Activated naive CD8-positive, alpha-beta T cell treated with anti-CD3 and anti-CD28 coated beads, Interleukin-2, amount 10 ng/mL, durations not matched to agents 7 days and 5 days (primary cell): ENCODE measurements at regions not wholly inside any gene's neighbourhood (a gene's known extent, or its start where the extent isn't known, plus 50 kb on each side); places are given as distances from the start of the nearest gene placed in this dataset.

Source experiments
- ATAC-seq: fragments of 150-1000 bp; cut with Tn5 transposase; one replicate; pipeline ENCODE4 v1.10.0; 2021; ENCODE audit warnings: low read depth, moderate library complexity
- POLR2A ChIA-PET: fragments of 350-600 bp; sonication (Branson Sonifier 250); formaldehyde crosslinking; loops from one replicate; lab custom pipeline; 2021; ENCODE audit warnings: antibody characterized with exemption; lab: Charles Lee
- DNase-seq: peaks from one replicate; pipeline ENCODE4 v3.0.0; 2021
- H3K27ac Mint-ChIP-seq: one replicate; pipeline ENCODE4 v1.8.0; 2022; ENCODE audit warnings: mild to moderate bottlenecking, mixed read lengths
- H3K27me3 Mint-ChIP-seq: one replicate; pipeline ENCODE4 v1.8.0; 2022; ENCODE audit warnings: mild to moderate bottlenecking, moderate library complexity, mixed read lengths
- H3K36me3 Mint-ChIP-seq: one replicate; pipeline ENCODE4 v1.8.0; 2021; ENCODE audit warnings: mild to moderate bottlenecking, mixed read lengths
- H3K4me1 Mint-ChIP-seq: one replicate; pipeline ENCODE4 v1.8.0; 2021; ENCODE audit warnings: mixed read lengths
- H3K4me3 Mint-ChIP-seq: one replicate; pipeline ENCODE4 v1.8.0; 2022; ENCODE audit warnings: mild to moderate bottlenecking, moderate library complexity, mixed read lengths
- H3K9me3 Mint-ChIP-seq: one replicate; pipeline ENCODE4 v1.8.0; 2021; ENCODE audit warnings: mixed read lengths

DNA sequence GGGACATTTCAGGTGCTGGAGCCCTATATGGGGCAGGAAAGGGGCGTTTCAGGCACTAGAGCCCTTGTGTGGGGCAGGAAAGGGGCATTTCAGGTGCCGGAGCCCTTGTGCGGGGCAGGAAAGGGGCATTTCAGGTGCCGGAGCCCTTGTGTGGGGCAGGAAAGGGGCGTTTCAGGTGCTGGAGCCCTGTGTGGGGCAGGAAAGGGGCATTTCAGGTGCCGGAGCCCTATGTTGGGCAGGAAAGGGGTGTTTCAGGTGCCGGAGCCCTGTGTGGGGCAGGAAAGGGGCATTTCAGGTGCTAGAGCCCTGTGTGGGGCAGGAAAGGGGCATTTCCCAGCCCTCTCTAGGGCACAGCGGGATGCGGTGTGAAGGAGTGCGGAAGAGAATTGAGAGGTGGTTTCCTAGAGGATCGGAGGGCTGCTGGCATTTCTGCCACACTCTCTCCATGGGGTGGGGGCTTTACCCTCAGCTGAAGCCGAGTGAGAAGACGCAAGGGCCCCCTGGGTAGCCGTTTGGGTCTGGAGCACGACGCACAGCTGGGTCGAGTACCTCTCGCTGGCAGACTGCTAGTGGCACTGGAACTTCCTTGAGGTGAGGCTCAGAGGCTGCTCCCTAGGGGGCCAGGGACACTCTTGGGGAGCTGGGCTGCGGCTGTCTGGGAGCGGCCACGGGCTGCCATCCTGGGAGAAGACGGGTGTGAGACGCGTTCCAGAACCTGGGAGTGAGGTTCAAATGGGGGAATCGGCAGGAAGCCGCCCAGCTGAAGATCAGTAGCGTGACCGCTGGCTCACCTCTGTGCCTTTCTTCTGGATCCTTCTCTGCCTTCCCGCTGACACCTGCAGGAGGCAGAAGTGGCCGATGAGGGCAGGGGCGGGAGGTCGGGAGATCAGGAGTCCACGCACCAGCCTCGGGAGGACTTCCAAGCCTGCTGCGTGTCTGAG, 122.6 kb upstream of the IRX4 start:
- H3K27me3 Mint-ChIP-seq: no peaks in the 10 kb centered on the region
- H3K4me3 Mint-ChIP-seq: no peak overlapping the region
- POLR2A ChIA-PET: no interaction called here
- no peak overlapping the region for H3K27ac Mint-ChIP-seq
- DNase-seq (no peak), ATAC-seq (no peak)
- H3K4me1 Mint-ChIP-seq: no peaks in the 10 kb centered on the region
- H3K36me3 Mint-ChIP-seq: no peaks in the 10 kb centered on the region
- H3K9me3 Mint-ChIP-seq: no peaks in the 10 kb centered on the region

DNA sequence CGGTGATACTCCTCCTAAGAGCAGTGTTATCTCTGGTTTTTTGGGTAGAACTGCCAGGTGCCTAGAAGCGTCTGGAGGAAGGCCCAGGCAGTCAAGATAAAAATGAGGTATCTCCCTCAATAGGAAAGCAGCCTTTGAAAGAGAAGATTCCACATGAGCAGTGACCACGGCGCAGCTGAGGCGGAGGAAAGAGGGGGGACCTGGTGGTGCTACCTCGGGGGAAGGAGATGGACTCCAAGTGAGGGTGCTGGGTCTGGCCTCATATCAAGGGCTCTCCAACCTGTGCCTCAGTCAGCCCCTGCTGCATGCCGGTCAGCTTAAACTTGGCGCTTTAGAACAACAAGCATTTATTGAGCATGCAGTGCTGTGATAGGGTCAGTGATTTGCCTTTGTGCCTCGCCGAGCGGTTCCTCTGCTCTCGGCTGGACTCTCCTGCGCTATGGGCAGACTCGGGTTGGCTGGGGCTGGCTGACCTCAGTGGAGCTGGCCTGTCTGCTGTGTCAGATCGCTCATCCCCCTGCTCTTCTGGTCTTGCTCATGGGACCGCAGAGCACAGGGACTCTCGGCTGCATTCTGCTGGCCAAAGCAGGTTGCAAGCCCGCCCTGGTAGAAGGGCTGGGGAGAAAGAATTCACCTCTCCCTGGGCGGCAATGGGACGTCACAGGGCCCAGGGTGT, 121.1 kb upstream of the IRX4 start:
- Mint-ChIP-seq H3K27ac (no peak overlapping the region), H3K9me3 (no peaks in the 10 kb centered on the region), H3K27me3 (peaks cover 5% of the 10 kb centered on the region), H3K4me3 (no peak overlapping the region), H3K36me3 (no peaks in the 10 kb centered on the region), H3K4me1 (no peaks in the 10 kb centered on the region)
- POLR2A ChIA-PET: no interaction called here
- ATAC-seq (no peak), DNase-seq (no peak)

DNA sequence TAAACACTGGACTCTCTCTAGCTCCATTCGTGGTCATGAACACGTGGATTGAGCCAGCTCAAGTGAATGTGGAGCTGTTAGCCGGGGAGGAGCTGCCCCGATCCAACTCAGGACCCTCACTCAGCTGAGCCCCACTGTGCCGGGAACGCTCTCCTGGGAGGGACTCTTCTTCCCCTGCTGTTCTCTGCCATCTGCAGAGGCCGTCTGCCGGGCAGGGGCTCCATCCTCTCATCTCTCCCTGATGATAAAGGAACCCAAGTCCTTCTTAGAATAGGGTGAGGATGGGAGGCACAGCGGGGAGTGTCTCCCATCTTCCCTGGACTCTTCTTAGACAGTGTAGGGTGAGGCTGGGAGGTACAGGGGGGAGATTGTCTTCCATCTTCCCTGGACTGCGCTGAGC, 120.5 kb upstream of the IRX4 start:
- no peak for ATAC-seq
- peaks cover 7% of the 10 kb centered on the region for H3K27me3 Mint-ChIP-seq
- H3K4me1 Mint-ChIP-seq: no peaks in the 10 kb centered on the region
- no peak overlapping the region for H3K27ac Mint-ChIP-seq
- POLR2A ChIA-PET: no interaction called here
- no peak overlapping the region for H3K4me3 Mint-ChIP-seq
- no peaks in the 10 kb centered on the region for H3K36me3 Mint-ChIP-seq
- peaks cover 4% of the 10 kb centered on the region for H3K9me3 Mint-ChIP-seq
- no peak for DNase-seq

DNA sequence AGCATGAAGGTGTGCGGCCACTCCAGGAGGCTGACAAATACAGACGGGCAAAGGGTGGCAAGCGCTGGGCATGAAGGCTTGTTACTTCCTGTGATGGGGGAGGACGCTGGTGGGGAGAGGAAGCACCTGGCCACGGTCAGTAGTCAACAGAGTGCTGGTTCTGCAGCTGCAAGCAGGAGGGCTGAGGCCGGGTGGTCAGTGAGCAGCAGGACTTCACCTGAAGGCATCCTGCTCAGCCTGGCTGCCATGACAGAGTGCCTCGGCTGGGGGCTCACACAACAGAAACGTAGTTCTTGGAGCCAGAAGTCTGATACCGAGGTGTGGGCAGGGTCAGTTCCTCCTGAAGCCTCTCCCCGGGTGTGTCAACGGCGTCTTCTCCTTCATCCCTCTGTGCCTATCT, 118.6 kb upstream of the IRX4 start:
- no peak for DNase-seq
- H3K4me3 Mint-ChIP-seq: no peak overlapping the region
- H3K9me3 Mint-ChIP-seq: peaks cover 8% of the 10 kb centered on the region
- peaks cover 7% of the 10 kb centered on the region for H3K27me3 Mint-ChIP-seq
- POLR2A ChIA-PET: no interaction called here
- no peak overlapping the region for H3K27ac Mint-ChIP-seq
- no peaks in the 10 kb centered on the region for H3K36me3 Mint-ChIP-seq
- peaks cover 4% of the 10 kb centered on the region for H3K4me1 Mint-ChIP-seq
- no peak for ATAC-seq

DNA sequence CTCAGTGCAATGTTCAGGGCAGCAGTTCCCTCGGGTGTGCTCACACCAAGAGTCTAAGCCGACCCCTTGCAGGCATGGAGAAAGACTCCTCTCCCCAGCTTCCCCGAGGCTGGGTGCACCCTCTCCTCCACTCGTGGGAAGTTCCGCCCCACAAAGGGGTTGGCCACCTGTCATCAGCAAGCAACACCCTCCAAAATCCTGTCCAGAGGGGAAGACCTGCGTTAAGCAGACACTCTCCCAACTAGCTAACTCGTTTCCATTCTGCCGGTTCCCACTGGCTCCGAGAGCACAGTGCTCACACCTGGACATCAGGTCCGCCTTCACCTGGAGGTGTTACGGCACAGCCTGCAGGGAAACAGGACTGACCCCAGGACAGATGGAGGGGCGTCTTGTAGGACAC, 117.9 kb upstream of the IRX4 start:
- Mint-ChIP-seq H3K9me3 (peaks cover 8% of the 10 kb centered on the region), H3K36me3 (no peaks in the 10 kb centered on the region), H3K4me3 (no peak overlapping the region), H3K4me1 (peaks cover 4% of the 10 kb centered on the region), H3K27ac (no peak overlapping the region), H3K27me3 (peaks cover 7% of the 10 kb centered on the region)
- no peak for ATAC-seq
- POLR2A ChIA-PET: no interaction called here
- DNase-seq: no peak

DNA sequence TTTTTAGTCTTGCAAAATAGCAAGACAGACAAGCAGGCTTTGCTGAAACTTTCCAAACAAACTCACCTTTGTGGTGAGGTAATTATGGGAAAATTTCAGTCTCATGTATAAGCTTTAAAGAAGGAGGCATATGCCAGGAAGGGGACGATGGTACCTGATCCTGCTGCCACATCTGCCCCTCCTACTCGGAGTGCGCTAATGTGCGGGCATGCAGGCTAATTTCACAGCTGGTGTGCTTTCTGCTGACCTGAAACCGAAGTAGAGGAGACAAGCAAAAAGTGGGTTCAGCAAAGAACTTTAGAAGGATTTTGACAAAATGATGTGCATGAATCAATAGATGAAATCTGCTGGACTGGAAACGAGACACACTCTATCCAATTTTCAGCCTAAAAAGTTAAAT, 117.1 kb upstream of the IRX4 start:
- H3K4me3 Mint-ChIP-seq: no peak overlapping the region
- DNase-seq (no peak), ATAC-seq (no peak)
- POLR2A ChIA-PET: no interaction called here
- H3K4me1 Mint-ChIP-seq: peaks cover 4% of the 10 kb centered on the region
- H3K9me3 Mint-ChIP-seq: peaks cover 8% of the 10 kb centered on the region
- H3K36me3 Mint-ChIP-seq: no peaks in the 10 kb centered on the region
- no peak overlapping the region for H3K27ac Mint-ChIP-seq
- H3K27me3 Mint-ChIP-seq: peaks cover 7% of the 10 kb centered on the region

DNA sequence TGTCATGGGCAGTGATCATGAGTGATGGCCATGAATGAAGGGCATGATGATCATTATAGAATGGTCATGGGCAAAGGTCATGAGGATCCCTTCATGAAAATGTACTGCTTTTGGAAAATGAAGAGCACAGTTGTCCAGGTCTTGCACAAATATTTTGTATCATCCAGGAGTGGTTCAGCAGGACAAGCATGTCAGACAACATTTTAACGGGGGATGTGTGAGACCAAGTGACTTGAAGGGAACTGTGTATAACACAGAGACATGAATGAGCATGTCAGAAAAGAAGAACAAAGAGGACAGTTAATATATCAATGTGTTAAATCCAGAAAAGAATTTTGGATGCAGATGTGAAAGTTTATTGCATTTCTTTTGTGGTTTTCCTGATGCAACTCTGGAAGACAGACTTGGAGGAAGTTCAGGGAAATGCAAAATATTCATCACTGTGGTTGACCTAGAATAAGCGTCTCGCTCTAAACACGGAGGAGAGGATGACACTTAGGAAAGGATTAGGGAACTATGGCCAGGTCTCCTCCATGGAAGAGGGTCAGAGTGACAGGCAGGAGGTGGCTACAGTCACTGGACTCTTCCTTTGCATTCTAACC, 116.1 kb upstream of the IRX4 start:
- Mint-ChIP-seq H3K36me3 (no peaks in the 10 kb centered on the region), H3K9me3 (peaks cover 8% of the 10 kb centered on the region), H3K27ac (no peak overlapping the region), H3K4me1 (peaks cover 4% of the 10 kb centered on the region), H3K27me3 (peaks cover 7% of the 10 kb centered on the region), H3K4me3 (no peak overlapping the region)
- DNase-seq (no peak), ATAC-seq (no peak)
- POLR2A ChIA-PET: no interaction called here

DNA sequence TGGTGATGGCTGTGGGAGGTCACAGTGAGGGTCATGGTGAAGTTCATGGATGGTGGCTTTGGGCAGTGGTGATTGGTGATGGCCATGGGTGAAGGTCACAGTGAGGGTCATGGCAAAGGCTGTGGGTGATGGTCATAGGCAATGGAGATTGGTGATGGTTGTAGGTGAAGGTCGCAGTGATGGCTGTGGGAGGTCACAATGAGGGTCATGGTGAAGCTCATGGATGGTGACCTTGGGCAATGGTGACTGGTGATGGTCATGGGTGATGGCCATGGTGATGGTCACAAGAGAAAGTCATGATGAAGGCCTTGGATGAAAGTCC, 115.6 kb upstream of the IRX4 start:
- Mint-ChIP-seq H3K27ac (no peak overlapping the region), H3K27me3 (peaks cover 7% of the 10 kb centered on the region), H3K36me3 (no peaks in the 10 kb centered on the region), H3K9me3 (peaks cover 8% of the 10 kb centered on the region), H3K4me1 (peaks cover 4% of the 10 kb centered on the region), H3K4me3 (no peak overlapping the region)
- no peak for ATAC-seq
- POLR2A ChIA-PET: no interaction called here
- DNase-seq: no peak

DNA sequence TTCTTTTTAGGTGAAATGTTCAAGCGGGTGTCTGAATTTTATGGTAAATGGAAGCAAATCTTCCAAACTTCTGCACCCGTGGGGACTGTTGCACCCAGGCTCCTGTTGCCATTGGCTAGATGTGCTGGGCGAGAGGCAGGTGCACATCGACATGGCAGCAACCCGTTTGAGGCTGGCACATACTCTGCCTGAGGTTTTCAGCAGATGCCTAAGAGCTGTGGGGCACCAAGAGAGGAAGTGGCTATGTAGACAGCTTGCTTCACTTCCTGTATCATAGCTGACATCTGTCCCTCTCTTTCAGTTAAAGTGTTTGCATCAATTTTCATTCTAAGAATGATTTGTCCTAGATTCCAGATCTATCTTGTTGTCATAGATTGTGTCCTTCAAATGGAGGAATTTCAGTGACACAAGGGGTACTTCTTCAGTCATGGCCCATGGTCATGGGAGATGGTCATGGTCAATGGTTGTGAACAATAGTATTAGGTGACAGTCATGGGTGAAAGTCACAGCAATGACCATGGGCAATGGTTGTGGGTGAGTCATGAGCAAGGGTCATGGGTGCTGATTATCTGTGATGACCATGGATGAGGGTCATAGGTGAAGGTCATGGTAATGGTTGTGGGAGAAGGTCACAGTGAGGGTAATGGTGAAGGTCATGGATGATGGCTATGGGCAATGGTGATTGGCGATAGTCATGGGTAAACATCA, 115.1 kb upstream of the IRX4 start:
- ATAC-seq: no peak

DNA sequence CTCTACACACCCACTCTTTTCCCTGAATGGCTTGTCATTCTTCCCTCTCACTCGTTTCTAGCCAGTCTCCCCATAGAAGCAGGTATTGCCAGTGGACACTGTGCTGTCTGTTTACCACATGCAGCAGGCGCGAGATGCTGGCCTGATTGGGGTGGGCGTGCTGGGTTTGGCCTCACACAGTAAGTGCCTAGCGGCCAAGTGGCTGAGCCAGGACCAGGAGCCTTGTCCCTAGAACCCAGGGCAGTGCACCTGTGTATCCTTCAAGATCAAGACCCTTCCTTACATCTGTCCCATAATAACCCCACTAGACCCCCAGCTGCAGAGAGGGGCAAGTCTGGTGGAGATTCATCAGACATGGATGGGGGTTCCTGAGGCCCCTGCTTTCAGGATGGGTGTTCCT, 112.8 kb upstream of the IRX4 start:
- ATAC-seq (no peak), DNase-seq (no peak)
- Mint-ChIP-seq H3K27ac (no peak overlapping the region), H3K4me3 (no peak overlapping the region), H3K9me3 (peaks cover 8% of the 10 kb centered on the region), H3K36me3 (no peaks in the 10 kb centered on the region), H3K27me3 (peaks cover 7% of the 10 kb centered on the region), H3K4me1 (peaks cover 4% of the 10 kb centered on the region)
- POLR2A ChIA-PET: no interaction called here

More for the DNA sequence above, 115.1 kb upstream of the IRX4 start:
- POLR2A ChIA-PET: no interaction called here
- DNase-seq: no peak
- no peak overlapping the region for H3K27ac Mint-ChIP-seq
- peaks cover 8% of the 10 kb centered on the region for H3K9me3 Mint-ChIP-seq
- peaks cover 7% of the 10 kb centered on the region for H3K27me3 Mint-ChIP-seq
- no peaks in the 10 kb centered on the region for H3K36me3 Mint-ChIP-seq
- H3K4me3 Mint-ChIP-seq: no peak overlapping the region
- H3K4me1 Mint-ChIP-seq: peaks cover 4% of the 10 kb centered on the region

DNA sequence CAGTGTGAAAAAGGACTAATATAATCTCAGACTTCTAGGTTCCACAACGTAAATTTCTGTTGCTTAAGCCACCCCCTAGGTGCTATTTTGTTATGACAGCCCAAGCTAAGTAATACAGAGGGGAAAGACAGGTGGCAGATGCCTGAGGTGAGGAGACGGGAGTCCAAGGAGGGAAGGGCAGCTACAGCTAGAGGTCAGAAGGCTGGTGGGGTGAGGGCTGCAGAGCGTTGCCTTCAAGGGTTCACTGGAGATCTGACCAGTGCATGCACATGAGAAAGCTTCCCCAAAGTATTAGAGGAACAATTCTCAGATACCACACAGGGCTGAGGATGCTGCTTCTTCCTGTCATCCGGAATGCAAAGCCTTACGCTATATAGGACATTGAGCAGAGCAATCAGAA, 104.7 kb upstream of the IRX4 start:
- no peak for DNase-seq
- Mint-ChIP-seq H3K27me3 (peaks cover 14% of the 10 kb centered on the region), H3K4me3 (no peak overlapping the region), H3K9me3 (peaks cover 3% of the 10 kb centered on the region), H3K4me1 (no peaks in the 10 kb centered on the region), H3K36me3 (no peaks in the 10 kb centered on the region), H3K27ac (no peak overlapping the region)
- ATAC-seq: no peak
- POLR2A ChIA-PET: no interaction called here

DNA sequence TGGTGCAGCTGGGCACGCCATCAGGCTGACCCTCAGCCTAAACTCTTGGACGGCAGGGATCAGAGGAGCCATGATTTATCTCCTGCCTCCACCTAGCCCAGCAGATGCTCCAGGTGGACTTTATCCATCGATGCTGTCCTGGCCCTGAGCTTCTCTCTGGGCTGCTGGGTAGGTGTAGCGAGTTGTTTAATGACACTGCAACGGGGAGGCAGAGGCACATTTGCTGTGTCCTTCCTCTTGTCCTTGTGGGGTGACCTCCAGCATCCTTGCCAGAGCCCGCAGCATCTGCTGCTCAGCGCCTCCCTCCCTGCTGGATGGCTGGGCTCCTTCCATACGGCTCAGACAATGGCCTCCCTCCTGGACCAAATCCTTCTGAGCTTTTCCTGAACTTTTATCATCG, 103.1 kb upstream of the IRX4 start:
- Mint-ChIP-seq H3K9me3 (peaks cover 3% of the 10 kb centered on the region), H3K27me3 (peaks cover 14% of the 10 kb centered on the region), H3K4me1 (no peaks in the 10 kb centered on the region), H3K36me3 (no peaks in the 10 kb centered on the region), H3K27ac (no peak overlapping the region), H3K4me3 (no peak overlapping the region)
- no peak for ATAC-seq
- DNase-seq: no peak
- POLR2A ChIA-PET: no interaction called here

DNA sequence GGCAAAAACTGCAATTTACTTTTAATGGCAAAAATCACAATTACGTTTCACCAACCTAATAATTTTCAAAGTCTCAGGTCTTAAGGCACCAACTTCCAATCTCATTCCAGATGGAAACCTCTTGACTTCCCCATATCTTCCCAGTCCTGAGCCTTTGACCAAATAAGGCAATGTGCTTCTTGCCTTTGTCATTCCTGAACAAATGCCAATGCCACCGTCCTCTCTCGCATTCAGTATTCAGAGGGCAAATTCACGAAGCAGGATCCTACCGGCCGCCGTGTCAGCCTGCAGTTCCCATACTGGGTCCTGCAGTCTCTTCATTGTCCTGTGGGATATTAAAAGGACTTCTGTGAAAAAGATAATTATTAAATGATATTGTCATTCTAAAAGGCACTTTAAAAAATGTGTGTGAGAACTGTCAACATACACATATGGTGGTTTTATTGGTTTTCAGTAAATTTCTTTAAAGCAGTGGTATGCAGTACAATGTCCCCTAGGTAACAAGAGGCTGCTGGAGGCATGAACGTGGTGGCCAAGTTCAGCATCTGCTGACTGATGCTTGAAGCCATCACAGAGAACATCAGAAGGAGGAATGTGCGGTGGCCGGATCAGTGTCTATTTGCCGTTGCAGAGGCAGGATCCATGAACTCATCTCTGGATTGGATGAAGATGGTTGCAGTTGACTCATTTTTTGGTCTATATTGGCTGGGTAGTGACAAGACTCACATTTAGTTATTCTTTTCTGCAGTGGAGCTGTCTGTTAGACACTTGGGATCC, 101.4 kb upstream of the IRX4 start:
- no peaks in the 10 kb centered on the region for H3K4me1 Mint-ChIP-seq
- no peaks in the 10 kb centered on the region for H3K36me3 Mint-ChIP-seq
- no peak overlapping the region for H3K4me3 Mint-ChIP-seq
- ATAC-seq (no peak), DNase-seq (no peak)
- H3K27me3 Mint-ChIP-seq: peaks cover 4% of the 10 kb centered on the region
- POLR2A ChIA-PET: no interaction called here
- peaks cover 1% of the 10 kb centered on the region for H3K9me3 Mint-ChIP-seq
- no peak overlapping the region for H3K27ac Mint-ChIP-seq
